Gastrocnemius medialis (tissue), 4 donors: ENCODE measurements at regions not wholly inside any gene's neighbourhood (a gene's known extent, or its start where the extent isn't known, plus 50 kb on each side); places are given as distances from the start of the nearest gene placed in this dataset.

ENCODE experiments used
- ATAC-seq, 2 donors: fragments of 150-250 bp; one replicate each; pipeline ENCODE4 v1.9.1; 2016
- DNase-seq, 2 donors: peaks; one replicate each; pipeline ENCODE4 v3.0.0-alpha.2; 2019
- H3K27ac ChIP-seq, 4 donors: fragments of 200-600 bp; sonication (generic); 1 replicate in 1 of 4; 2 replicates in 3 of 4; pipeline ENCODE4 v1.5.1; 2016 to 2018; ENCODE audit warnings: mild to moderate bottlenecking in 2 of 4, moderate library complexity in 1 of 4
- H3K27me3 ChIP-seq, 3 donors: fragments of 200-600 bp; sonication (generic) in 2 of 3; 1 replicate in 1 of 3; 2 replicates in 2 of 3; pipeline versions ENCODE4 v1.5.1 to v1.6.0; 2016 to 2019; ENCODE audit warnings: mild to moderate bottlenecking in 1 of 3, moderate library complexity in 1 of 3
- H3K36me3 ChIP-seq, 2 donors: fragments of 200-600 bp; sonication (generic) in 1 of 2; one replicate each; pipeline ENCODE4 v1.5.1; 2017 to 2018
- H3K4me1 ChIP-seq, 2 donors: fragments of 200-600 bp; sonication (generic) in 1 of 2; one replicate each; pipeline ENCODE4 v1.5.1; 2016 to 2017; ENCODE audit warnings: mild to moderate bottlenecking in 2 of 2
- H3K4me3 ChIP-seq, 4 donors: fragments of 200-600 bp; sonication (generic) in 3 of 4; 1 replicate in 1 of 4; 2 replicates in 3 of 4; pipeline ENCODE4 v1.5.1; 2016 to 2019; ENCODE audit warnings: mild to moderate bottlenecking in 2 of 4
- H3K9me3 ChIP-seq, 3 donors: fragments of 200-600 bp; sonication (generic) in 2 of 3; 1 replicate in 1 of 3; 2 replicates in 2 of 3; pipeline ENCODE4 v1.5.1; 2016 to 2019
- POLR2A ChIP-seq, 2 donors: fragments of 450-650 bp; IDR thresholded peaks; one replicate each; pipeline ENCODE4 v1.6.1; 2017; ENCODE audit warnings: antibody characterized with exemption in 2 of 2, mild to moderate bottlenecking in 2 of 2, moderate library complexity in 2 of 2
- in situ Hi-C, 4 donors: fragments of 200-750 bp; cut with MboI; loops; one replicate each; pipeline versions ENCODE4 v1.15.0 to v1.8.0; 2017; ENCODE audit warnings: low sequenced_read_pairs in 4 of 4
- intact Hi-C: fragments of 100-400 bp; cut with DNase I; formaldehyde crosslinking; loops from one replicate; pipeline ENCODE4 v1.15.1; 2023; ENCODE audit warnings: low total_unique reads
- TF ChIP-seq, protein P1 (sequence below), 5 experiments: fragments of 450-650 bp in 3 of 5; fragments of 200-600 bp in 2 of 5; sonication (generic) in 2 of 5; IDR thresholded peaks in 4 of 5; conservative IDR thresholded peaks in 1 of 5; 1 replicate in 4 of 5; 2 replicates in 1 of 5; pipeline ENCODE4 v1.5.1; 2016 to 2019; ENCODE audit warnings: antibody characterized with exemption in 5 of 5, mild to moderate bottlenecking in 3 of 5, moderate library complexity in 3 of 5

DNA sequence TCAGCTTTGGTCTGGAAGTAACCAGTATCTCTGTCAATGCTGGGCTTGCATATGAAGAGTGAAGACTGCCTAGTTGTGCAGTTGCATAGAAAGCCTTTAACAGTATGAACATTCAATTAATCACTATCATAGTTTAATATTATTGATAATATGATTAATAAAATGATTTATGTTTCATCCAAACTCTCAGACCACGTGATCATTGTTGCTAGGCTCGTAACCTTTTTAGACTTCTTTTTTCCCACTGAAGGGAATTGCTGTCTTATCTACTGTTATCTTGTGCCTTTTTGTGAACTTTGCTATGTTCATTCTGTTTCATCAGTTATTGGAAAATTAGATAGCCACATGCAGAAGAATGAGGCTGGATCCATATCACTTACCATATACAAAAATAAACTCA is 536.4 kb upstream of the NOVA1 start:
- ATAC-seq (no peak), DNase-seq (no peak)
- Histone ChIP-seq H3K4me1 (no peaks in the 10 kb centered on the region), H3K36me3 (no peaks in the 10 kb centered on the region), H3K27ac (no peak overlapping the region), H3K9me3 (no peaks in the 10 kb centered on the region), H3K27me3 (no peaks in the 10 kb centered on the region), H3K4me3 (no peak overlapping the region)
- intact Hi-C loops = no loop called here
- TF ChIP-seq, protein P1, sequence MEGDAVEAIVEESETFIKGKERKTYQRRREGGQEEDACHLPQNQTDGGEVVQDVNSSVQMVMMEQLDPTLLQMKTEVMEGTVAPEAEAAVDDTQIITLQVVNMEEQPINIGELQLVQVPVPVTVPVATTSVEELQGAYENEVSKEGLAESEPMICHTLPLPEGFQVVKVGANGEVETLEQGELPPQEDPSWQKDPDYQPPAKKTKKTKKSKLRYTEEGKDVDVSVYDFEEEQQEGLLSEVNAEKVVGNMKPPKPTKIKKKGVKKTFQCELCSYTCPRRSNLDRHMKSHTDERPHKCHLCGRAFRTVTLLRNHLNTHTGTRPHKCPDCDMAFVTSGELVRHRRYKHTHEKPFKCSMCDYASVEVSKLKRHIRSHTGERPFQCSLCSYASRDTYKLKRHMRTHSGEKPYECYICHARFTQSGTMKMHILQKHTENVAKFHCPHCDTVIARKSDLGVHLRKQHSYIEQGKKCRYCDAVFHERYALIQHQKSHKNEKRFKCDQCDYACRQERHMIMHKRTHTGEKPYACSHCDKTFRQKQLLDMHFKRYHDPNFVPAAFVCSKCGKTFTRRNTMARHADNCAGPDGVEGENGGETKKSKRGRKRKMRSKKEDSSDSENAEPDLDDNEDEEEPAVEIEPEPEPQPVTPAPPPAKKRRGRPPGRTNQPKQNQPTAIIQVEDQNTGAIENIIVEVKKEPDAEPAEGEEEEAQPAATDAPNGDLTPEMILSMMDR (IDR thresholded peaks at IDR 0.05 in 4 of 5, conservative IDR thresholded peaks at IDR 0.05 in 1 of 5) = no peak
- no peak for TF ChIP-seq POLR2A (IDR thresholded peaks at IDR 0.05)
- in situ Hi-C loops = no loop called here

DNA sequence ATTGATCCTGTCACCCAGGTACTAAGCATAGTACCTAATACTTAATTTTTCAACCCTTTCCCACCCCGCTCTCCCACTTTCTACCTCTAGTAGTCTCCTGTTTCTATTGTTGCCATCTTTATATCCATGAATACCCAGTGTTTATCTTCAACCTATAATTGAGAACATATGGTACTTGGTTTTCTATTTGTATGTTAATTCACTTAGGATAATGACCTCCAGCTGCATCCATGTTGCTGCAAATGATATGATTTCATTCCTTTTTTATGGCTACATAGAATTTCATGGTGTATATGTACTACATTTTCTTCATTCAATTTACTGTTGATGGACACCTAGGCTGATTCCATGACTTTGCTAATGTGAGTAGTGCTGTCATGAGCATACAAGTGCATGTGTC is 547.3 kb upstream of the NOVA1 start:
- in situ Hi-C loops = no loop called here
- Histone ChIP-seq H3K36me3 (no peaks in the 10 kb centered on the region), H3K27ac (no peak overlapping the region), H3K4me1 (no peaks in the 10 kb centered on the region), H3K9me3 (no peaks in the 10 kb centered on the region), H3K4me3 (no peak overlapping the region), H3K27me3 (no peaks in the 10 kb centered on the region)
- ATAC-seq (no peak), DNase-seq (no peak)
- intact Hi-C loops = no loop called here
- TF ChIP-seq, protein P1 (IDR thresholded peaks at IDR 0.05 in 4 of 5, conservative IDR thresholded peaks at IDR 0.05 in 1 of 5) = no peak
- TF ChIP-seq POLR2A (IDR thresholded peaks at IDR 0.05) = no peak

DNA sequence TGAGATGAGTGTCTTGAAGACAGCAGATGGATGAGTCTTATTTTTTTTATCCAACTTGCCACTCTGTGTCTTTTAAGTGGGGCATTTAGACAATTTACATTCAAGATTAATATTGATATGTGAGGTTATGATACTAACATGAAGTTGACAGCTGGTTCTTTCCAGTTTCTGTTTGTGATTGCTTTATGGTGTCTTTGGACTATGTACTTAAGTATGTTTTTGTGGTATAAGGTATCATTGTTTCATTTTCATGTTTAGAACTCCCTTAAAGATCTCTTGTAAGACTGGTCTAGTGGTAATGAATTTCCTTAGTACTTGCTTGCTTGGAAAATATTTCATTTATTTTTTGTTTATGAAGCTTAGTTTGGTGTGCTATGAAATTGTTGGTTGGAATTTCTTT is 550.3 kb upstream of the NOVA1 start:
- H3K9me3 ChIP-seq = no peaks in the 10 kb centered on the region

DNA sequence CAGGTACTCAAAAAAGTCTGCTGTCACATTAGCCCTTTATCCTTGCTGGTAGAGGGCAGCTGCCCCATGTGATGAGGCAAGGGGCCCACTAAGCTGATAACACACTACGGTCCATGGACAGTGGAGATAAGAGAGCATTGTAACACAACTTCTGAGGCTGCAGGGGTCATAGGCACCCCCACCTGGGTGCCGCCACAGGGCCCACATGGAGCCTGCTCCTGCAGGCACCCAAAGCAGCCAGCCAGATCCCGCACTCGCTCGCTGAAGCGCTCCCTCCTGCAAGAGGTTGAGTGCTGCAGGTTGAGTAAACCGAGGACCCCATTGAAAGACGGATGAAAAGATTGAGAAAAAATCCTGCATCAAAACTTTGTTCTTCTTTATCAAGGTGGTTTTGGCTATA is 566.3 kb upstream of the NOVA1 start:
- no peaks in the 10 kb centered on the region for H3K4me1 ChIP-seq
- ATAC-seq (no peak), DNase-seq (no peak)
- H3K27ac ChIP-seq = no peak overlapping the region
- intact Hi-C loops = no loop called here
- in situ Hi-C loops = no loop called here
- TF ChIP-seq, protein P1 (IDR thresholded peaks at IDR 0.05 in 4 of 5, conservative IDR thresholded peaks at IDR 0.05 in 1 of 5) = no peak
- TF ChIP-seq POLR2A (IDR thresholded peaks at IDR 0.05) = no peak
- no peaks in the 10 kb centered on the region for H3K27me3 ChIP-seq
- no peak overlapping the region for H3K4me3 ChIP-seq
- no peaks in the 10 kb centered on the region for H3K9me3 ChIP-seq
- H3K36me3 ChIP-seq = no peaks in the 10 kb centered on the region

More for the DNA sequence above, 550.3 kb upstream of the NOVA1 start:
- Histone ChIP-seq H3K4me3 (no peak overlapping the region), H3K27me3 (no peaks in the 10 kb centered on the region), H3K4me1 (no peaks in the 10 kb centered on the region), H3K27ac (no peak overlapping the region), H3K36me3 (no peaks in the 10 kb centered on the region)
- TF ChIP-seq, protein P1 (IDR thresholded peaks at IDR 0.05 in 4 of 5, conservative IDR thresholded peaks at IDR 0.05 in 1 of 5) = no peak
- TF ChIP-seq POLR2A (IDR thresholded peaks at IDR 0.05) = no peak
- DNase-seq (no peak), ATAC-seq (no peak)
- in situ Hi-C loops = no loop called here
- intact Hi-C loops = no loop called here

DNA sequence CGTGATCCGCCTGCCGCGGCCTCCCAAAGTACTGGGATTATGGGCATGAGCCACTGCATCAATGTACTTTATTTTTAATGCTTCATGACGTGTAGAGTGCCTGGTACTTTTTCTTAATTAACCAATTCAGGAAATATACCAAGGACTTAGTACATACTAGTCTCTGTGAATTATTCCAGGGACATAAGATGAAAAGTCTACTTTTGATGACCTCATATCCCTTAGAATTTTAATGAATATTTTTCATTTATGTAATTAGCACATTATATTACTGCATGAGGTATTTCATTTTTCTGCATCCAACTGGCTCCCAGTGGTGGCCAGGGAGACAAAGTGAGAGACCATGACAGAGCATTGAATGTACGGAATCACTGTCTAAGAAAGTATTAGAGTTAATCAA is 577.7 kb upstream of the NOVA1 start:
- ATAC-seq = no peak
- H3K27ac ChIP-seq = no peak overlapping the region
- intact Hi-C loops = no loop called here

More for the DNA sequence above, 577.7 kb upstream of the NOVA1 start:
- no peaks in the 10 kb centered on the region for H3K4me1 ChIP-seq
- in situ Hi-C loops = no loop called here
- TF ChIP-seq, protein P1 (IDR thresholded peaks at IDR 0.05 in 4 of 5, conservative IDR thresholded peaks at IDR 0.05 in 1 of 5) = no peak
- TF ChIP-seq POLR2A (IDR thresholded peaks at IDR 0.05) = no peak
- no peaks in the 10 kb centered on the region for H3K36me3 ChIP-seq
- no peaks in the 10 kb centered on the region for H3K9me3 ChIP-seq
- H3K27me3 ChIP-seq = no peaks in the 10 kb centered on the region
- H3K4me3 ChIP-seq = no peak overlapping the region
- DNase-seq = no peak
